Erythroblast (primary cell): ENCODE measurements at regions not wholly inside any gene's neighbourhood (a gene's known extent, or its start where the extent isn't known, plus 50 kb on each side); places are given as distances from the start of the nearest gene placed in this dataset.

Source experiments
- DNase-seq, 2 experiments: peaks; one replicate each; lab custom pipeline; 2025; lab: John Stamatoyannopoulos, UW
- GATA1 ChIP-seq: IDR thresholded peaks from 2 replicates; pipeline ENCODE4 v1.6.1; 2011; ENCODE audit warnings: low read depth, mild to moderate bottlenecking, control low read depth, low read length, moderate library complexity
- POLR2A ChIP-seq: IDR thresholded peaks from 2 replicates; pipeline ENCODE4 v1.6.1; 2011; ENCODE audit warnings: mild to moderate bottlenecking, low read length

DNA sequence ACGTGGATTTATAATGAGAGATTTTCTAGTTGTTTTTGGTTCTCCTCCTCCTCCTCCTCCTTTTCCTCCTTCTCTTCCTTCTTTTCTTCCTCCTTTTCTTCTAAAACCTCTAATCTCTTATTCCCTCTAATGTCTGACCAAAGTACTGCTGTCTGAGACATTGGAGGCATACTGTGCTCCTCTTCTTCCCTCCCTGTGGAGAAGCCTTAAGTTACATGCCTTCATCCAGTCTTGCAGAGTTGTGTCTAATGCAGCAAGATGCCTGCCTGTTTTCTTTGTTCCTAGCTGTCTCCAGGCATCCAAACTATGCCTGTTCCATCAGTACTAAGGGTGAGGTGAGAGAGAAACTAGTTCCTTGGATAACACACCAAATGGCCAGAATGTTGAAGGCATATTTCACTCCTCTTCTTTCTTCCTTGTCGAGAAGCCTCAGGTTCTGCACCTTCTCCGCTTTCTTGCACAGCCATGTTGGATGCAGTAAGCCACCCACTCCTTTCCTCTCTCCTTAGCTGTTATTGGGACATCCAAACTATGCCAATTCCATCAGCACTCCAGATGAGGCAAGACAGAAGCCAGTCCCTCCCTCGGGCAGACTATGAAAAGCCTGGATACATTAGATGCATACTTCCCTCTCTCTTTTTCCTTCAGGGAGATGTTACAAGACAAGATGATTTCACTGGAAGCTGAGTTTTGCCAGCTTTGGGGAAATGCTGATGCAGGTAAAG, 285.7 kb upstream of the TRAM1L1 start:
- no peak for DNase-seq
- no peak for TF ChIP-seq GATA1
- TF ChIP-seq POLR2A: no peak

DNA sequence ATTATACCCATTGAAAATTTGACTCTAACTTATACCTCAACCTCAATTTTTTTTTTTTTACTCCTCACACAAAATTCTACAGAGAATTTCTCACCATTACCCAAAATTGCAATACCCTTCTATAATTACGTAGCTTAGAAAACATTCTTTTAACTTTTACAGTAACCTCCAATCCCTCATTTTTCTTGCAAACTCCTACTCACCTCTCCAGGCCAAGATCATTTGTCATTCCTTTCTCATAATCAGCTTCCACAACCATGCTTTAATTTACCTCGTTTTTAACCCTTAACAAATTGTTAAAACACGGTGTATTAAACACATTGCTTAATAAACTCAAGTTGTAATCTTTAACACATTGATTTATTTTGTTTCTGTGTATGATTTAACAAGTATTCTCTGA, 289.7 kb upstream of the TRAM1L1 start:
- DNase-seq: no peak
- TF ChIP-seq GATA1: no peak
- no peak for TF ChIP-seq POLR2A

GRCh38 chr4:117376692-117377091, 291.3 kb upstream of the TRAM1L1 start:
- TF ChIP-seq POLR2A (no peak), GATA1 (no peak)
- no peak for DNase-seq

GRCh38 chr4:117378942-117379341, 293.6 kb upstream of the TRAM1L1 start:
- DNase-seq: no peak
- TF ChIP-seq GATA1 (no peak), POLR2A (no peak)

DNA sequence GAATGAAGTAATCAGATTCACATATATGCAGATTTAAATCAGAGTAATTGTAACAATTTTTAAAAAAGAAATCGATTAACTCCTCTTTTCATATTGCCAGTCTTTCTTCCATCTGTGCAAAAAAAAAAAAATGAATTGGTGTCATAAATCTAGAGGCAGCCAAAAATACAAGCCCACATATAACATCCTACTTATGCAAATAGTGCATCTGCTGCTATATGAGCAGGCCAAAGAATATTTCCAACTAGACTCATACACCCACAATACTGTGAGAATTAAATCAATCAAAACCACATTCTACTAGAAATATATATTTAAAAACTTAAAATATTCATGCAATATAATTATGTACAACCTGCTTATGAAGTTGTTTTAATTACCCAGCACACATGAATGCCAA, 298.1 kb upstream of the TRAM1L1 start:
- no peak for DNase-seq
- TF ChIP-seq POLR2A (no peak), GATA1 (no peak)

GRCh38 chr4:117385526-117385925, 300.1 kb upstream of the TRAM1L1 start:
- TF ChIP-seq GATA1 (no peak), POLR2A (no peak)
- DNase-seq: no peak

- TF ChIP-seq GATA1: no peak
- TF ChIP-seq POLR2A: no peak
- no peak for DNase-seq
These were observed 301.7 kb upstream of the TRAM1L1 start for GRCh38 chr4:117387072-117387471.

DNA sequence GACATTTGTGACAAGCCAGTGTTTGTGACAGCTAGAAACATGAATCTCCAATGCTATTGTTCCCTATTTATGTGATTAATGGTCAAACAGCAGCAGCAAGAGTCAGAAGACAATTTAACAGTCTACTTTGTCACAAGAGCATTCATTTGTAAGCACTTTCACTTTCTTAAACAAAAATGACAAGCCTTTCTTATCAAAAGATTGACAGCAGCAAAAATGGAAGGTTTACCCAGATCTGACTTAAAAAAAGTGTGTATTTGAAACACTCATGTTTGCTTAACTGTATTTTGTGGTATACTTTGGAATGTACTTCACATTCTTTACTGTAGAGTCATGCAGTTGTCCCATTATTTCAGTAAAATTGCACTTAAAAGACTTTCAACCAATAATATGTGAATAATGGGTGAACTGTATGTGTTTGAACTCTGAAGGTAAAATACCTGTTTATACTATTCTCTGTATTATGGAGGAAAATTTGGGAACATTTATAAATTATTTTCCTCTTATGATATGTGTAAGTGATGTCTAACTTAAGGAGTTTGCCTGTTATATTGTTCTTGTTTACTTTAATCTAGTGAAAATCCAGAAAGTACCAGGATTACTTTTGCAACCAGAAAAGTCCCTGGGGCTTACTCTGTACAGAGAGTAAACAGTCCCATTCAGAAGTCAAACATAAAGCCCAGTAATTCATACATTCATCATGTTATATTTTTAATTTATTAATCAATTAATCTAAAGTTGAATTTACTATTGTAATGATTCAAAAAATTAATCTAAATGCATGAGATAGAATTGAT, 314.9 kb upstream of the TRAM1L1 start:
- no peak for TF ChIP-seq POLR2A
- TF ChIP-seq GATA1: no peak
- no peak for DNase-seq

GRCh38 chr4:117412661-117413060, 327.3 kb upstream of the TRAM1L1 start:
- DNase-seq: no peak
- TF ChIP-seq GATA1: no peak
- TF ChIP-seq POLR2A: no peak

- TF ChIP-seq POLR2A (no peak), GATA1 (no peak)
- DNase-seq: no peak
These were observed 332.5 kb upstream of the TRAM1L1 start for GRCh38 chr4:117417856-117418255.

DNA sequence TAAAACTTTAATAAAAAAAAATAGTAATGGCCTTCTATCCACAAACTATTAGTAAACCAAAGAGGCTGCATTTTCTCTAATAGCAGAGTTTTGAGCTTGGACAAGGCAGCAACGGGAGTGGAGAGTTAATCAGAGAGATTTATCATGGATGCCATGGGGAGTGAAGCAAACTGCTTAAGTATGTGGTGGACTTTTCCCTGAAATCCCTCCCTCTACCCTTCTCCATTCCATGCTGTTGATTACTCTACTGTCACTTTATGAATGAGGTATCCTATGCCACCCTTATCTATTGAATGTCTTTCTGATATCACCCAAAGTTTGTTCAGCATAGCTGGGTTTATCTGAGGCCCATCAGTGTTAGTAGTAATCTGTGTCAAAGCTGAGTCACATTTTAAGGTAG, 335.6 kb upstream of the TRAM1L1 start:
- no peak for TF ChIP-seq GATA1
- TF ChIP-seq POLR2A: no peak
- no peak for DNase-seq

DNA sequence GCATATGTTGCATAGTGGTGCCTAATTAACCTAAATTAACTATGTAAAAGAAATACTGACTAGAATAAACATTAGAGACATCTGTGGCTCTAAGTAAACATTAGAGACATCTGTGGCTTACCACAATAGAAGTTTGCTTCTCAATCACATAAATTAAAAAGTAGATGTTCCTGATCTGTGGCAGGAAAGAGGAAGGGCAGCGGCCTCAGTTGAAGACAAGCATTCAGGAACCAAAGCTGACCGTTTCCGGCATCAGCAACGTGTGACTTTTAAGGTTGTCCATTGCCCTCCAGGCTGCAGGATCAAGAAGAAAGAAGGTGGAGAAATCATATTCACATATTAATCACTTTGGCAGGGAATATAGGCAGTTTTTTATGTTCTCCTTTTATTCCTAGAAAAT, 336.3 kb upstream of the TRAM1L1 start:
- TF ChIP-seq POLR2A: no peak
- no peak for TF ChIP-seq GATA1
- no peak for DNase-seq

GRCh38 chr4:117422297-117422696, 336.9 kb upstream of the TRAM1L1 start:
- no peak for TF ChIP-seq GATA1
- TF ChIP-seq POLR2A: no peak
- no peak for DNase-seq

GRCh38 chr4:117425636-117426035, 340.3 kb upstream of the TRAM1L1 start:
- no peak for DNase-seq
- TF ChIP-seq GATA1: no peak
- TF ChIP-seq POLR2A: no peak
